Left ventricle myocardium inferior (tissue), 1 donor: ENCODE measurements at regions not wholly inside any gene's neighbourhood (a gene's known extent, or its start where the extent isn't known, plus 50 kb on each side); places are given as distances from the start of the nearest gene placed in this dataset.

Source experiments
- DNase-seq: peaks from one replicate; pipeline ENCODE4 v3.0.0-alpha.2; 2020
- H3K27ac ChIP-seq: fragments of 200-600 bp; replicated peaks from 2 replicates; pipeline ENCODE4 v1.8.0; 2021
- H3K27me3 ChIP-seq: fragments of 200-600 bp; 2 replicates; pipeline ENCODE4 v1.8.0; 2021; ENCODE audit warnings: low read depth
- H3K36me3 ChIP-seq: fragments of 200-600 bp; 2 replicates; pipeline ENCODE4 v1.8.0; 2021
- H3K4me1 ChIP-seq: fragments of 200-600 bp; 2 replicates; pipeline ENCODE4 v1.8.0; 2021
- H3K4me3 ChIP-seq: fragments of 200-600 bp; 2 replicates; pipeline ENCODE4 v1.8.0; 2021; ENCODE audit warnings: mild to moderate bottlenecking, moderate library complexity
- H3K9me3 ChIP-seq: fragments of 200-600 bp; replicated peaks from 2 replicates; pipeline ENCODE4 v1.8.0; 2021
- intact Hi-C: fragments of 100-400 bp; cut with micrococcal nuclease; formaldehyde crosslinking; loops from one replicate; pipeline ENCODE4 v1.11.0; 2022
- TF ChIP-seq, protein P1 (sequence below): fragments of 200-600 bp; IDR thresholded peaks from 2 replicates; pipeline ENCODE4 v1.8.0; 2021; ENCODE audit warnings: antibody characterized with exemption, mild to moderate bottlenecking, borderline replicate concordance
- donor health status: DM: no; HTN: yes; CAD: no; lungs with severe emphysema.

DNA sequence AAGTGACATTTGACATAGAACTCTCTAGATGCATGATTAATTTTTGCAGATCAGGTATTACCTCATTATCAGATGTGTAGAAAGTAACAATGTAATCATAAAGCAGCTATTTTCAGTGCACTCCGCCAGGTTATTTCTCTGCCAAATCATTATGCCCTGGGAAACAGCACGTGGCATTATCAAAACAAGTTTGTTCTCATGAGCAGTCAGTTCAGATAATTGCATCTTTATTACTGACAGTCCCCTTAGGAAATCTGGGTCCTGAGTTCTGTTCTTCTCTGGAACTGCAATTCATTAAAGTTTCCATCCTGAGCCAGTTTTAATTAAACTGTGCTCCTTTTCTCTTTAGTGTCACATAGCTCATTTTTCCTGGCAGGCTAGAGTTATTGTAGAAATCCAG is 94.7 kb upstream of the KRR1 start:
- Histone ChIP-seq H3K4me1 (no peaks in the 10 kb centered on the region), H3K4me3 (no peak overlapping the region), H3K36me3 (no peaks in the 10 kb centered on the region), H3K27ac (no peak overlapping the region), H3K9me3 (no peaks in the 10 kb centered on the region), H3K27me3 (no peaks in the 10 kb centered on the region)
- intact Hi-C loops: no loop called here
- no peak for DNase-seq
- TF ChIP-seq, protein P1, sequence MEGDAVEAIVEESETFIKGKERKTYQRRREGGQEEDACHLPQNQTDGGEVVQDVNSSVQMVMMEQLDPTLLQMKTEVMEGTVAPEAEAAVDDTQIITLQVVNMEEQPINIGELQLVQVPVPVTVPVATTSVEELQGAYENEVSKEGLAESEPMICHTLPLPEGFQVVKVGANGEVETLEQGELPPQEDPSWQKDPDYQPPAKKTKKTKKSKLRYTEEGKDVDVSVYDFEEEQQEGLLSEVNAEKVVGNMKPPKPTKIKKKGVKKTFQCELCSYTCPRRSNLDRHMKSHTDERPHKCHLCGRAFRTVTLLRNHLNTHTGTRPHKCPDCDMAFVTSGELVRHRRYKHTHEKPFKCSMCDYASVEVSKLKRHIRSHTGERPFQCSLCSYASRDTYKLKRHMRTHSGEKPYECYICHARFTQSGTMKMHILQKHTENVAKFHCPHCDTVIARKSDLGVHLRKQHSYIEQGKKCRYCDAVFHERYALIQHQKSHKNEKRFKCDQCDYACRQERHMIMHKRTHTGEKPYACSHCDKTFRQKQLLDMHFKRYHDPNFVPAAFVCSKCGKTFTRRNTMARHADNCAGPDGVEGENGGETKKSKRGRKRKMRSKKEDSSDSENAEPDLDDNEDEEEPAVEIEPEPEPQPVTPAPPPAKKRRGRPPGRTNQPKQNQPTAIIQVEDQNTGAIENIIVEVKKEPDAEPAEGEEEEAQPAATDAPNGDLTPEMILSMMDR: no peak

DNA sequence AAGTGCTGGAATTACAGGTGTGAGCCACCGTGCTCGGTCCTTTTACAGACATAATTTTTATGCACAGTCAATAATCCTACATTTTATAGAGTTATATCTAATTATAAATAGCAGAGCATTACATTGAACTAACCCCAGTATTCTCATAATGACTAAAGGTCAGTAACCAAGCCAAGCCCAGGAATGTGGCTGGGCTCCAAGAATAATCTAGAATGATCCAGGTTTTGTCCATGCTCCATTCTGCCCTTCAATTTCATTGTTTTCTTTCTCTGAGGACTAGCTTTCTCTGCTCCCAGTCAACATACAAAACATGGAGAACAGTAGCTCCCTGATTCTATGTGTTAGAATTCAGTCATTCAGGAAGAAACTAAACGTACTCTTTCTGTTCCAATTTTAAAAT is 92.1 kb upstream of the KRR1 start:
- Histone ChIP-seq H3K36me3 (no peaks in the 10 kb centered on the region), H3K27me3 (no peaks in the 10 kb centered on the region), H3K4me3 (no peak overlapping the region), H3K4me1 (no peaks in the 10 kb centered on the region), H3K9me3 (no peaks in the 10 kb centered on the region), H3K27ac (no peak overlapping the region)
- intact Hi-C loops: no loop called here
- TF ChIP-seq, protein P1: no peak
- DNase-seq: no peak

DNA sequence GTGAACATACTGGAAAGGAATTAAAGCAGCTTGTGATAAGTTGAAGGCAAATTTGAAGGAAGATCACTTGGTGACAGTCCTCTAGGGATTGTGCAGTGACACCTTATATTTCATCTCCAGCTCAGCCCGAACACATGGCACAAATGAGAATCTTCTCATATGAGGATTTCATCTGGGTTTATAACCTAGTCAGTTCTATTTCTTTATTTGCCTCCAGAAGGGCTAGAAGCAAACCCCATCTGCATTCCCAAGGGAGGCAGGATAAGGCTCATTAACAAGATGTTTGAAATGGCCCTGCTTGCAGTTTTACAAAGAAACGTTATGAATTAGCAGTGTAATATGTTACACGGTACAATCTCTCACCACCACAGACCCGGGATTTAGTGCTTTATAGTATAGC is 90.7 kb upstream of the KRR1 start:
- intact Hi-C loops: no loop called here
- no peaks in the 10 kb centered on the region for H3K36me3 ChIP-seq
- no peak overlapping the region for H3K27ac ChIP-seq
- no peak for DNase-seq
- H3K4me1 ChIP-seq: no peaks in the 10 kb centered on the region
- H3K27me3 ChIP-seq: no peaks in the 10 kb centered on the region
- H3K4me3 ChIP-seq: no peak overlapping the region
- H3K9me3 ChIP-seq: no peaks in the 10 kb centered on the region
- TF ChIP-seq, protein P1: no peak

DNA sequence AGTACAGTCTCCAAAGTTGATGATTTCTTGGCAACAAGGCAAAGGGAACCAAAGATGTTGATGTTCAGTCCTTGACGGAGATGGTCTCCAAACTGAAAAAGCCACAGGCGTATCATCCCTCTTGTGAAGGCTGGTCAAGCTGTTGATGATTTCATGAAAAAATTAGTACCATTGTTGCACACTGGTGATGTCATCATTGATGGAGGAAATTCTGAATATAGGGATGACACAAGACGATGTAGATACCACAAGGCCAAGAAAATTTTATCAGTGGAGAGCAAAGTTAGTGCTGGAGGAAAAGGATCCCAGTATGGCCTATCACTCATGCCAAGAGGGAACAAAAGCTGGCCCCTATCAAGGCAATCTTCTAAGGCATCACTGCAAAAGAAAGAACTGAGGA is 88.7 kb upstream of the KRR1 start:
- intact Hi-C loops: no loop called here
- TF ChIP-seq, protein P1: no peak
- Histone ChIP-seq H3K27me3 (no peaks in the 10 kb centered on the region), H3K27ac (no peak overlapping the region), H3K36me3 (no peaks in the 10 kb centered on the region), H3K4me3 (no peak overlapping the region), H3K4me1 (no peaks in the 10 kb centered on the region), H3K9me3 (peaks cover 5% of the 10 kb centered on the region)
- DNase-seq: no peak

DNA sequence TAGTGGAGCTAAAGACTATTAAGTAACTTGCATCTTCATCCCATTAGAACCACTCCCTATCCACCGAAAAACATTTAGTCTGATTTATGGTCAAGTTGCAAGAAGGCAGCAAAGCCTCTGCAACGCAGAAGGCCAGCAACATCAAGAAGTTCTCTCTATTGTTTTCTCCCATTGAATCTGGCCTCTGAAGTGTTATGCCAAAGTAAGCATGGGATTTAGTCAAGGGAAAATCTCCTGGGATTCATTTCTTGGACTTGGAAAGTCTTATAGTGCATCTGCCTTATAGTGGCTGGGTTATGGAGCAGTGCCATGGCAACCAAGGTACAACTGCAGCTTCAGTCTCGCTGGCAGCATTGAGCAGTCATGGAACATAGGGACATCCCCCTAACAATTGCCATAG is 87.7 kb upstream of the KRR1 start:
- Histone ChIP-seq H3K4me3 (no peak overlapping the region), H3K27me3 (no peaks in the 10 kb centered on the region), H3K27ac (no peak overlapping the region), H3K4me1 (no peaks in the 10 kb centered on the region), H3K9me3 (peaks cover 13% of the 10 kb centered on the region), H3K36me3 (no peaks in the 10 kb centered on the region)
- TF ChIP-seq, protein P1: no peak
- DNase-seq: no peak
- intact Hi-C loops: no loop called here

DNA sequence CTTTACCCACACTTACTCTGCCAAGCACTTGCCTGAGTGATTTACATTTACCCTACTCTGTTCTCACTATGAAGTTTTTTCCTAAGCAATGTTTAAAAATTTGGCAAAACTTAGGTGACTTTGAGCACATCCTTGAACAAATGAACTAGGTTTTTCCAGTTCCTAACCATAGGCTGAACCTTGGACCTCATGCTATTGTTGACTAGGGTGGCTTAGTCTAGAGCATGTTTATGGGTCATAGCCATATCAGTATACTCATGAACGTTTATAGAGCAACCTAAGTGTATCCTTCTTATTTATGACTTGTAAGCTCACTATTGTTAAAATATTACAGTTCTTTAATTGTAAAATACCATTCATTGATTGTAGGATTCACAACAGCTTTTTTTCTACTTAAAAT is 85.0 kb upstream of the KRR1 start:
- Histone ChIP-seq H3K36me3 (no peaks in the 10 kb centered on the region), H3K27me3 (no peaks in the 10 kb centered on the region), H3K9me3 (peaks cover 13% of the 10 kb centered on the region), H3K27ac (no peak overlapping the region), H3K4me3 (no peak overlapping the region), H3K4me1 (no peaks in the 10 kb centered on the region)
- intact Hi-C loops: no loop called here
- TF ChIP-seq, protein P1: no peak
- DNase-seq: no peak
